Activated CD4-positive, alpha-beta T cell treated with anti-CD3 and anti-CD28 coated beads, Interleukin-2, Interleukin-6, amounts not matched to agents 100 ng/mL and 50 ng/mL, durations not matched to agents 16 hours and 8 hours (primary cell): ENCODE measurements at regions not wholly inside any gene's neighbourhood (a gene's known extent, or its start where the extent isn't known, plus 50 kb on each side); places are given as distances from the start of the nearest gene placed in this dataset.
"Not testable (repeated sequence)": the region's sequence is repeated elsewhere in the genome, so short reads cannot be mapped to it uniquely, and the experiment has no call there.

Source experiments
- DNase-seq: peaks from one replicate; pipeline ENCODE4 v3.0.0-alpha.2; 2020

DNA sequence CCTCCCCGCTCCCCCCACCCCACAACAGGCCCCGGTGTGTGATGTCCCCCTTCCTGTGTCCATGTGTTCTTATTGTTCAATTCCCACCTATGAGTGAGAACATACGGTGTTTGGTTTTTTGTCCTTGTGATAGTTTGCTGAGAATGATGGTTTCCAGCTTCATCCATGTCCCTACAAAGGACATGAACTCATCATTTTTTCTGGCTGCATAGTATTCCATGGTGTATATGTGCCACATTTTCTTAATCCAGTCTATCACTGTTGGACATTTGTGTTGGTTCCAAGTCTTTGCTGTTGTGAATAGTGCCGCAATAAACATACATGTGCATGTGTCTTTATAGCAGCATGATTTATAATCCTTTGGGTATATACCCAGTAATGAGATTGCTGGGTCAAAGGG, 104.3 kb downstream of the MTPN start:
- not testable (repeated sequence) for DNase-seq

DNA sequence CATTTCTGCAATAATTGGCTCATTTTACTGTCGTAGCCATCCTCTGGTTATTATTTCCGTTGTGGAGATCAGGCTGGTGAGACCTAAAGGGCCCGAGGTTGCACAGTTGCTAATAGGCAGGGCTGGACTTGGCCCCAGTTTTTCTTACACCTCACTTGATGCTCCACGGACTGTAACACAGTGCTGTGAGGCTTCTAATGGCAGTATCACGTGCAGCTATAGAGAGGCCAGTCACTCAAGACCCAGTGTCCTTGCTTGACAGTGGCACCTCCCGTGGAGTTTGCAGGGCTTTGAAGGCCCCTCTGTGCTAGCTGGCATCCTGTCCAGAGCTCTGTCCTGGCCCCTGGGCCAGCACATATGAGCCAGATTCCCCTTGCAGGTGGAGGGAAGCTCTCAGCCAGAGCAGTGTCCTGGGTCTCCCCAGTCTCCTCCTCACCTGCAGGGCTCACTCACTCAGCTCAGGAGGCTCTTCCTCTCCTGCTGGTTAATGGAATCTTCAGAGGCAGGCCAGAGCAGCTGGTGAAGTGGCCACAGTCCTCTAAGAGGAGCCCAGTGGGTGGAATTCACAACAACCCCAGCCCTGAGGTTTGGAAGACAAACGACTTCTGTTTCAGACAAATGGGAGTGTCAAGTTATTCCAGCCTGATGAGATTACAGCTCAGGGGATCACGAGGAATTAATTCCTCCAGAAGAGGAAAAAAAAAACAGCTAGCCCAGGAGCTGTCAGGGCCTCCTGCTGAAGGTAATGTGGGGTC, 114.2 kb upstream of the FAM180A start:
- no peak for DNase-seq

DNA sequence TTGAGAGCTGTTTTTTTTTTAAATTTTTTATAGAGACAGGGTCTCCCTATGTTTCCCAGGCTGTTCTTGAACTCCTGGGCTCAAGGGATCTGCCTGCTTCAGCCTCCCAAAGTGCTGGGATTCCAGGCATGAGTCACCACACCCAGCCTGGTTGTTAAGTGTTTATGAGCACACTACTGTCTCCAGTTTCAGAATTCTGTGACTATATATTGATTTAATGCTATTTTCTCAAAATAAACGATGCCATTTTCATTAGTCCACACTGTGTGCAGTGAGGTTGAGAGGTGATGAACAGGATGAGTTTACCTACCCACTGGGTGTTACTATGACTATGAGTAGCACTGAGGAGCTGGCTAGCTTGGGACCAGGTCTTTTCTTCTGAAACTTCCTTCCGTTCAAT, 110.9 kb upstream of the FAM180A start:
- no peak for DNase-seq

DNA sequence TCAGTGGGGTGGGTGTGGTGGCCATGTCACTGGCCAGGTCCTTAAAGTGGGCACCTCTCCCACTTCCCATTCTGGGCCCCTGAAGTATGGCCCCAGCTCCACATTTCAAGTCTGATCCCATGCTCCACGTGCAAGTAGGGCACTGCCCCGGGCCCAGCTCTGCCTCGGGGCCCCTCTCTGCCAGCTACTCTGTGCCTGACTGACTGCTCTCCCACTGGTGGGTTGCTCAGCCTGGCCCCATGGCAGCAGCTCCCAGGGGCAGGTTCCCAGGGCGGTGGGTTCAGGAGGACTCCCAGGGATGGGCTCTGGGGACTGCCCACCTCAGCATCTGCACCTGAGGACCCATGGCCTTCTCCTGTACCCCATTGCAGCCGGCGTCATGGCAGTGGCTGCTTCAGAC, 110.2 kb upstream of the FAM180A start:
- DNase-seq = no peak

DNA sequence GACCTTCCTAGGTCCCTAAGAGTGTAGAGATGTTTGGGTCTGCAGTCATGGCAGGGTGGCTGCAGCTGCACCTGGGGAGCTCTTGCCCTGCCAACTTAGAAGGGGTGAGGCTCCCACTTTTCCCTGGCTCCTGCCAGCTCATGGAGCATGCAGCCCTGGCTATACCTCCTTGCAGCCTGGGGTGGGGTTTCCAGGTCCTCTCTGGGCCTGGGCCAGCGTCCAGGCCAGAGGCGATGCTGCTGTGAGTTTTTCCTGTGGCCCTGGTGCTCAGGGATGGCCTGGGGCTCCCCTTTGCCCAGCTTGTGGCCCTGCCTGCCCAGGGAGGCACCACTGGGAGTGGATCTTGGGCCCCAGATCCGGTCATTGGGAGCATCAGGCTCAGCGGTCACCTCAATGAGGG, 109.8 kb upstream of the FAM180A start:
- DNase-seq = no peak

- DNase-seq = no peak
Measured at GRCh38 chr7:135857519-135858274, 109.1 kb upstream of the FAM180A start.

GRCh38 chr7:135856356-135857144, 107.9 kb upstream of the FAM180A start:
- no peak for DNase-seq

DNA sequence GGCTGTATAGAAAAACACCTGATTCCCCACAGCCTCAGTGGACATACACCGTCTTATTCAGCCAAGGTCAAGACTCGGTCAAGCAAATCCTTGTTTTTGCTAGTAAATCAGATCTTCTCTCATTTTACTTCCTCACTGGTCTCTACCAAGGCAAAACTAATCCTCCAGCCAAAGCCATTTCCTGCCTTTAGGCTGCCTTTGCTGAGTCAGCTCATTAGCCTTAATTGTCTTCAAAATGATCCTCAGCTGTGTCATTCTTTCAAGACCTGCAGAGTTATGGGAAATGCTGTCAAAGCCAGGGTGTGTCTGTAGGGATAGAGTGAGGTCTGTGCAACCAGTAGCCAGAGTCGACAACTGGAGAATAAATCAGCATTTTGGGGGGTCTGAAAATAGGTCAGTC, 107.2 kb upstream of the FAM180A start:
- no peak for DNase-seq

- DNase-seq = no peak
Measured at GRCh38 chr7:135853499-135853898, 104.9 kb upstream of the FAM180A start.

DNA sequence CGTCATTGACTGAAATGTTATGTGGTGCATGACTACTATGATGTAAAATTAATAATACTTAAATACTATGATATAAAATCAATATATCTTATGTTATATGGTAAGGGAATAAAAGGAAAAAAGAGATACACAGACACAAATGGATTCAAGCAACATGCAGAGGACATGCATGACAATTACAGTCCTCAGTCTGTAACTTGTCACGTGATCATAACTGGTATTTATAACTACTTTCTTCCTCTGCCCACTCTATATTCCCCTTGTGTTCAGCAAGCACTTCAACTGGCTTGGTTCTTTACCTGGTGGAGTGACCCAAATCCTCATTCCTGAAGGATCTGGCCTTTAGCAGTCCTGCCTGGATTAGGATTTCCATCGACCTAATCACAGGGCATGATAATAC, 104.4 kb upstream of the FAM180A start:
- no peak for DNase-seq

- DNase-seq = no peak
Measured at GRCh38 chr7:135847242-135847641, 98.6 kb upstream of the FAM180A start.

DNA sequence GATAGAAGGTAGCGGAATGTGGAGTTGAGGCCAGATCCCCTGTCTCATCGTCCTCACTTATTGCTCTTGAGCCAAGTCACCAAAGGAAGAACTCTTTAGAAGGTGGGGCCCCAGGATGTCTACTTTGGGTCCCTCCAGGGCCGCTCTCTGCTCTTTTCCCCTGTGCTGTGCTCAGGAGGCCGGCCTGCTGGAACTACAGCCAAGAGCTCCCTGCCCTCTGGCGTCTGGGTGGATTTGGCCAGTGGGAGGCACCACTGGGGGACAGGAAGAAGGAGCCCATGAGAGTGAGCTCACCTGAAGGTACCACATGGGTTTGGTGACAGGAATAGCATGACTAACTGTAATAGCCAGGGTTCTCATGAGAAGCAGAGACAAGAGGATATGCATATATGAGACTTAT, 97.7 kb upstream of the FAM180A start:
- DNase-seq = no peak

- no peak for DNase-seq
Measured at GRCh38 chr7:135845415-135846075, 96.9 kb upstream of the FAM180A start.

- DNase-seq = no peak
Measured at GRCh38 chr7:135844903-135845302, 96.3 kb upstream of the FAM180A start.

DNA sequence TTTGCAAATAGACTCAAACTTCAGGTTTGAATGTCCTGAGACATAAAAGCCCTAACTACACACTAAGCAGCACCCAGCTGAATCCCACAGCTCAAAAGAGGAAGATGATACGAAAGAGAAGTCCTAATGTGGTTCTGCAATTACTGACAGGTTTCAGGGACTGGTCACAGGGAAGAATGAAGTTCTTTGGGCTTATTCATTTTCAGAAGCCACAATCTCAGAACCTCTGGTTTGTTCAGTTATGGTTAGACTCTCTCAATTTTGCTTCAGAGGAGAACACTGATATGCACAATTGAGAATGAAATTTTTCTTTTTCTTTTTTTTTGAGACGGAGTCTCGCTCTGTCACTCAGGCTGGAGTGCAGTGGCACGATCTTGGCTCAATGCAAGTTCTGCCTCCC, 94.6 kb upstream of the FAM180A start:
- DNase-seq = peak; percentile 72

GRCh38 chr7:135842446-135843179, 94.0 kb upstream of the FAM180A start:
- no peak for DNase-seq

DNA sequence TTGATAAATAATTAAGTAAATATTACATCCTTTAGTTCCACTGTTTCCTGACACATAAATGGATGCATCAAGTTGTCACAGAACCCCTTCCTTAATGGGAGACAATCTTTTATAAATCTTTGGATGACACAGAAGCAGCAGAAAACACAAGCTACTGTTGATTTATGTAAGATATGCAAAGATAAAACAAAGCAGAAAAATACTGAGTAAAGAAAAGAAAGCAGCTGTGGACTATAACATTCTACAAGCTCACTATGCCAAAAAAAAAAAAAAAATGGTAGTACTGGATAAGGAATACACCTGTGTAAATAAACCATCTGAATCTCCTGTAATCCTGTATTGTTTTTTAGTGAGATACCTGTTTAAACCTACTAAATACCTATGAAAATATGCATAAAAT, 92.0 kb upstream of the FAM180A start:
- no peak for DNase-seq

- no peak for DNase-seq
Measured at GRCh38 chr7:135837675-135838074, 89.1 kb upstream of the FAM180A start.

- DNase-seq = no peak
Measured at GRCh38 chr7:135834266-135834665, 85.7 kb upstream of the FAM180A start.

DNA sequence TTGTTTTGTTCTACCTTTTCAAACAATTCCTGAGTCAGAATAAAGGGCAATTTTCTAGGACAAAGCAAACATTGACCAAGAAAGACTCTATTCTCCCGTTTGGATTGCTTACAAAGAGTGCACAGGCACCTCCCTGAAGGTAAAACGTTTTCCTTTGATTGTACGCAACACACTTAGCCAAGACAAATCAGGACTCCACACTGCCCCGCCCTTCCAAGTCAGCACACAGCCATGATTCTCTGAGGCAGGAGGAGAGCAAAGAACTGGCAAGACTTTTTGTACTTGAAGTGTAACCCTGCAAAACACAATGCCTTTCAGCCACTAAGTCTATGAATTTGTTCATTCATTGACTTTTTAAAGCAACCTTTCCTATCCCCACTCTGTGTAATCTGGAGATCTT, 85.0 kb upstream of the FAM180A start:
- no peak for DNase-seq

DNA sequence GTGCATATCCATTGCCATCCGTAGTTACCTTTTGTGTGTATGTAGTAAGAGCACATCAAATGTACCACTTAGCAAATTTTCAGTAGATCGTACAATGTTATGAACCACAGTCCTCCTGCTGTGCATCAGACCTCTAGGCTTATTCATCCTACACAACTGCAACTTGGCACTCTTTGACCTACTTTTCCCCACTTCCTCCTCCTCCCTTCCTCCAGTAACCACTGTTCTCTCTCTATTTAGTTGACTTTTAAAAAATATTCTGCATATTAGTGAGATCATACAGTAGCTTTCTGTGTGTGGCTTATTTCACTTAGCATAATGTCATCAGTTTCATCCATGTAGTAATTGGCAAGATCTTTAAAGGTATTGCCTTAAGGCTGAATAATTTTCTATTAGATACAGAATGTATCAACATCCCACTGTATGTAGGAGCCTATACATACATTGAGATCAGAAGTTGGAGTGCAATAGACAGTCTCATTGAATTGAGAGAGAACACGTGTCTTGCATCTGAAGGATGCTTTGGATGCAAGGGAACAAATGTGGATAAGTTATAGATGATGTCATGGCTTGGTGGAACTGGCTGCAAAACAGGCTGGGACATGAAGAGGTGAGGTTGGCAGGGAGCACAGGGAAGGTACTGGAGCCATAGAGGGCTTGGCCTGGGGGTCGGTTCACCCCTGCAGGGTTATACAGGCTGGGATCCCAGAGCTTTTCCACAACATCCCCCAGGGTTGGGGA, 83.0 kb upstream of the FAM180A start:
- DNase-seq = peak; percentile 16

DNA sequence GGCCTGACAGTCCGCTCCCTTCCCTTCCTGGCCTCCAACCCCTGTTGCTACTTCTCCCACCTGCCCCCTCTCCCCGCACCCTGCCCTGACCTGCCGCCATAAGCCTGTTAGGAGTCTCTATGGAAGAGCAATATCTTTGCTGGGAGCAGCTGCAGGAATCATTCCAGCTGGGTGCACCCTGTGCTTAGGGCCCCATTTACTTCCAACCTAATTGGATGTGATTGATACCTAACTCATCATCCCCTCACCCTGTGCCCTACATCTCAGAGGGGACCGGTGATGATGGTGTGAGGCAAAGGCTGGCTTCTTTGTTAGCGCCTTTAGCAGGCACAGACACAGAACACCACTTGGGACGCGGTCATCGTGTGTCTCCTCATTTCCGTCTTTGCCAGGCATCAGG, 80.0 kb upstream of the FAM180A start:
- no peak for DNase-seq
